ENCODE measurements at regions not wholly inside any gene's neighbourhood (a gene's known extent, or its start where the extent isn't known, plus 50 kb on each side); places are given as distances from the start of the nearest gene placed in this dataset.
"Not testable (repeated sequence)": the region's sequence is repeated elsewhere in the genome, so short reads cannot be mapped to it uniquely, and the experiment has no call there.

- DNase-seq: no peak
Observed at GRCh38 chr7:49700841-49701240, 72.6 kb upstream of the VWC2 start.

- DNase-seq: no peak
Observed at GRCh38 chr7:49702099-49702498, 71.3 kb upstream of the VWC2 start.

GRCh38 chr7:49703337-49703736 lies 70.1 kb upstream of the VWC2 start:
- no peak for DNase-seq

- DNase-seq: no peak
Observed at GRCh38 chr7:49703881-49704280, 69.6 kb upstream of the VWC2 start.

- no peak for DNase-seq
Observed at GRCh38 chr7:49706106-49706505, 67.3 kb upstream of the VWC2 start.

- no peak for DNase-seq
Observed at GRCh38 chr7:49707891-49708290, 65.5 kb upstream of the VWC2 start.

- no peak for DNase-seq
Observed at GRCh38 chr7:49708590-49708989, 64.8 kb upstream of the VWC2 start.

- DNase-seq: not testable (repeated sequence)
Observed at GRCh38 chr7:49711072-49711723, 62.2 kb upstream of the VWC2 start.

- no peak for DNase-seq
Observed at GRCh38 chr7:49714182-49714581, 59.3 kb upstream of the VWC2 start.

- DNase-seq: no peak
Observed at GRCh38 chr7:49715486-49715885, 58.0 kb upstream of the VWC2 start.

- DNase-seq: no peak
Observed at GRCh38 chr7:49717547-49717946, 55.9 kb upstream of the VWC2 start.

GRCh38 chr7:49718760-49719159 lies 54.7 kb upstream of the VWC2 start:
- DNase-seq: no peak

- DNase-seq: no peak
Observed at GRCh38 chr7:49721441-49721840, 52.0 kb upstream of the VWC2 start.
